Medulla oblongata (tissue), 1 donor: ENCODE measurements at regions not wholly inside any gene's neighbourhood (a gene's known extent, or its start where the extent isn't known, plus 50 kb on each side); places are given as distances from the start of the nearest gene placed in this dataset.
"Not testable (repeated sequence)": the region's sequence is repeated elsewhere in the genome, so short reads cannot be mapped to it uniquely, and the experiment has no call there.

Experiments used
- DNase-seq: peaks from one replicate; pipeline ENCODE4 v3.0.0-alpha.2; 2015; ENCODE audit errors: extremely low spot score

DNA sequence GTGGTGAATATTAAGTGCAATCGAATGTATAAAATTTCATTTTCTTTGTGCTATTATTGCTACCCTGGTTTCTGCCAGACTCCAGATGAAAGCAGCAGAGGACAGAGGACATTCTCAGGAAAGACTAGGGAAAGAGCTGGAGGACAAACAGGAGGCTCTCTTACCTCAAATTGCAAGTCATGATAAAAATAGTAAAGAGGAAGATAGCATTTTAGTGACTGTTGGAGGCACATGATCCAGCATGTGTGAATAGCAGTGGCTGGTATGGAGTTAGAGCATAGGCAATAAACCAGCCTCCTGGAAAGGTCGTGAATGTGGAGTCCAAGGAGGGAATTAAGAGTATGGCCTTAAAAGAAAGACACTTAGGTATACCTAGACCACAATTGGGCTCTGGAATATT lies 1040.0 kb downstream of the STPG2 start:
- no peak for DNase-seq

DNA sequence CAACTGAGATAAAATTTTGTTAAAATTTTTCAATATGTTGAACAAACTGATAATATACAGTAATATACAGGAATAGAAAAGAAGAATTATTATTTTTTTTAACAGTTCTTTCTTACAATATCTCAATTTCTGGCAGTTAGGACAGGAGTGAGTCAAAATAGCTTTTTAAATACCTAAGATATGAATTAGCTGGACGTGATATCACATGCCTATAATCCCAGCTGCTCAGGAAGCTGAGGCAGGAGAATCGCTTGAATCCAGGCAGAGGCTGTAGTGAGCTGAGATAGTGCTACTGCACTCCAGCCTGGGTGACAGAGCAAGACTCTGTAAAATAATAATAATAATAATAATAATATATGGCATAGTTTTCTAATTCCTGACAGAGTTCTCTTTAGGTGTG lies 1039.3 kb downstream of the STPG2 start:
- DNase-seq: no peak

DNA sequence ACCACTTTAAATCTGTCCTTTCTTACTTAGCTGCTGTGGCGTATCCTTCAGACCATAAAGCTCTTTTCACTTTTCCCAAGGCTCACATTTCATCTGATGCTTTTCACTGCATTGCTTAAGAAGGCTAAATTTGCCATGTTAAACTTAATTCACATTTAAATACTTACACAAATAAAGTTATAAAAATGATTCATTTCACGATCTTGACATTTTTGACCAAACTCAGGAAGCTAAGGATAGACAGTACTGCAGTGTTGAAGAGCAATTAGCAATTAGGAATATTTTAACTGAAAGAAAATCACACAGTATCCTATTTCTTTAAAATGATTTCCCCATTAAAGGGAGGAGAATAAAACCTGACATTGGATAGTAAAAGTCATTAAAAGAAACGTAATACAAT lies 1038.6 kb downstream of the STPG2 start:
- DNase-seq: no peak

DNA sequence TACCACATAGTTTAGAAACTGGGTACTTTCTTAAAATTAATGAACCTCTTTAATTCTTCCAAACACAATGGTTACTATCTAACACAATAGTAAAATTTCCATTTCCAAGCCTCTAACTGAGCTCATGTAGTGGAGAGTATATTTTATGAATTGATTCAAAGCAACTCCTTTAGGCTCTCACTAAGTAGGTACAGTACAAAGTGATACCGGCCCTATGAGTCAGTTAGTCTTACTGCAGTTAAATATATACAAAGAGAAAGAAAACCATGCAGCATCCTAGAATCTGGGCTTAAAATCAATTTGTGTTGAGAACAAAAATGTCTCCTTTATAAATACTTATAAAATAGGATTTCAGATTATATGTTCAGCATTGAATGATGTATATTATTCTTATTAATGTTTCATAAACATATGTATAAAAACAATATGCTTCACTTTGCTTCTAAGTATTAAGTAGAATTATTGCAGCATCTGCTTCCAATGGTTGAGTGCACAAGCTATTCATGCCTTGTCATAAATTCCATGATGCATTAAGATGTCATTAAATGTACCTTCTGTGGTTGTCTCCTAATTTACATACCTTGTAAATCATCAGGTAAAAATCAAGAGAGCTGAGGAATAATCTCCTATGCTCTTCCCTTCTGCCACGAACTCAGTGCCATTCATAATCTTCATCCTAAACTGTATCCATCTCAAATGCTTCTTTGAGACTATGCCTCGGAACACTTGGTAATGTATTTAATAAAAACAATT lies 1037.8 kb downstream of the STPG2 start:
- no peak for DNase-seq

DNA sequence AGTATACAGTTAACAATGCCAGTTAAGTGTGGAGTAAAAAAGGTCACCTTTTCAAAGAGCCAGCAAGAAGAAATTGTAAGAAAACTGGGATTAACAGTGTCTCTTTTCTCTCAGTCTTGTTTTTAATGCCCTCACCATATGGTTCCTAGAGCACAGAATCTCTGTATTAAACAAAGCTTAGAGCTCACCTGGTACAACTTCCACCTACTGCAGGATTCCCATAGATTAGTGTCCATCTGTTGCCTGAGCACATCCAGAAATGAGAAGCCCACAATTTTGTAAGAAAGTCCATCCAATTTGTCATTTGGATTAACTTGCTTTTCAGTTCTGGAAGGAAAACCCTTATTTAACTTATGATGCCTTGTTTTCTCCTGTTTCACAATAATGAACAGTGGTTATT lies 1037.1 kb downstream of the STPG2 start:
- no peak for DNase-seq

DNA sequence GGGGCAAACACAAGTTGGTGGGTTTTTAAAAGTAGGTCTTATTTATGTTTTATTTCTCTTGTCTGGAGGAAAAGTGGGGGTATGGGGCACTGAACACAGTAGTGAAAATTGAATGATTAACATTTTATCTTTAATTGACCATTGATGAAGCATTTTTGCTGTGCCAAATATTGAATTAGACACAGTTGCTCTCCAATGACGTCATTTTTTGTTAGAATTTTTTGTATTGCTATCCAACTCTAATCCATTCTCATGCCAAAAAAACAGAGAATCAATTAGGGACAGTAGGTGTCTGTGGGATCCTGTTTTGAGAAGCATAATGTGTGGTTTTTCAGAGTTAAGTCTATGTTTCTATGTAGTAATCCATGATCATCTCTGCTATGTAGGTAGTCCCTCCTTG lies 1032.8 kb downstream of the STPG2 start:
- no peak for DNase-seq

DNA sequence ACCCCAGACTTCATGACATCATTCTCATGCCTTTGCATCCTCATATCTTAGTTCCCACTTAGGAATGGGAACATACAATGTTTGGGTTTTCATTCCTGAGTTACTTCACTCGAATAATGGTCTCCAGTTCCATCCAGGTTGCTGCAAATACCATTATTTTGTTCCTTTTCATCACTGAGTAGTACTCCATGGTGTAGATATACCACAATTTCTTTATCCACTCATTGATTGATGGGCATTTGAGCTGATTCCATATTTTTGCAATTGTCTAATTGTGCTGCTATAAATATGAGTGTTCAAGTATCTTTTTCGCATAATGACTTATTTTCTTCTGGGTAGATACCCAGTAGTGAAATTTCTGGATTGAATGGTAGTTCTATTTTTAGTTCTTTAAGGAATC lies 1026.8 kb downstream of the STPG2 start:
- no peak for DNase-seq

DNA sequence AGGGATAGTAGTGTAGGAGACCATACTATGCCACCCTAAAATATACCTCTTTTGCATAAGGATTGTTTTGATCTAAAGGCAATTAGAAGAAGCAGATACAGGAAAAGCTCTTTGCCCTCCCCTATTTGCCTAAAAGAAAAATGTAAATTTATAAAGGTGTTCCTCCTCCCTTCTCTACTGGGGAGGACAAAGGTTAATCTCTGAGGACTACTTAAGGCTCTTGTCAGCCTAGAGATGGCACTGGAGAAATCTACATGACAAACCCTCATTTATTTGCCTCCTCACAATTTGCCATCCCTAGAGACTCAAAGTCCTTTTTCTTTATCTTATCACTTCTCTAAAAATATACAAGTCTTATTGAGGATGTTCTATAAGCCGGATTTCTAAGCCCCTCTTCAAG lies 1021.8 kb downstream of the STPG2 start:
- no peak for DNase-seq

DNA sequence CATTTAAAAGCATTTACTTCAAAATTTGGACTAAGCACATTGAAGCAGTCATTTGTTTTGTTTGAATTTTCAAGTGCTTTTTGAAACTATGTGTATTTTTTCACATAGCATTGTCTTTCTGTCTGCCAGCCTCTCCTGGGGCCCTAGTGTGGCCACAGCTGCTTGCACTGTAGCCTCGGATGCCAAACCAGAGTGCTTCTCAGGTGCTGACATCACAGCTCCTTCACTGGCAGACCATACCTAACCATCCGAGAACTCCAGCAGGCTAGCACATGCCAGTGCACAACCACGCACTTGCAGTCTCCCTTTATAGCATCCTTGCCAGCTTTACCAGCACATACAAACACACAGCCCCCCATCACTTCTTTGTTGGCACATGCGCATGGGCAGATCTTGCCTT lies 1019.7 kb downstream of the STPG2 start:
- DNase-seq: no peak

DNA sequence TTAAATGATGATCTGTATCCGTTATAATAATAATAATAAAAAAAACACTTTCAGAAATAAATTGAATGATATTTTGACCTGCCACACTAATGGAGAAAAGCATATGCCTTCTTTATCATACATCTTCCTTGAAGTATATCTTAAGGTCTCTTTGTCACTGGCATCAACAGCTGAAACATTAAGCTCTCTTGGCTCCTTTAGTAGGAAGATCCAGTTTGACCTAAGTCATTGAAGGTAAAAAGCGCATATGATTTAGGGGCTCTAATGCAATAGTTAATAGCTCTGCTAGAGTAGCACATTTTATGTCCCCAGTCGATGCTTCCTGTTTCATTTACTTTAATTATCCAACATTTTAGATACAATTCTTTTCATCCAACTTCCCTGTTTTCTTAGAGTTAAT lies 1010.8 kb downstream of the STPG2 start:
- DNase-seq: no peak

DNA sequence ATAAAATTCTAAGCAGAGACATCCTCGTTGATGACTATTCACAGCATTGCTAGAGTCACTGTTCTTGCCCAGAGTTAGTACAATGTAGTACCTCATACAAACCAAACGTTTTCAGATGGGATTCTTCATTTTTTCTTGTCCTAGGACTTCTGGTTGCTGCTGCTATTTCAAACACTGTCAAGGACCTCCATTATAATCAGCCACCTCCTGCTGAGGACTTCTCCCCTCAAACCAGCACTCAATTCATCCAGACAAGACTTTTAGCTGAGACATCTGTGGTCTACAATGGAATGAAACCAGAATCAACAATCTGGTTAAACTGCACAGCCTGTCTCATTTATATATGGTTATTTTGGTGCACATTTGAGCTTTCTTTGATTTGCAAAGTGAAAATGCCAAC lies 1008.8 kb downstream of the STPG2 start:
- no peak for DNase-seq

DNA sequence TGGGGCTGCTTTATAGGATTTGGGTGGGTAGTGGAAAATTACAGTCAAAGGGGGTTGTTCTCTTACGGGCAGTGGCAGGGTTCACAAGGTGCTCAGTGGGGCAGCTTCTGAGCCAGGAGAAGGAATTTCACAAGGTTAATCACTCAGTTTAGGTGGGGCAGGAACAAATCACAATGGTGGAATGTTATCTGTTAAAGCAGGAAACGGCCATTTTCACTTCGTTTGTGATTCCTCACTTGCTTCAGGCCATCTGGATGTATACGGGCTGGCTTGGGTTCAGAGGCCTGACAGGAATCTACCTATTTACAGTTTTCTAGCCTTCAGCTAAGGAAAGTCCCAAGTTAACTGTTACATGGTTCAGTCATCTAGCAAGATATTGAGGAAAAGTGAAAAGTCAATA lies 1003.5 kb downstream of the STPG2 start:
- no peak for DNase-seq

DNA sequence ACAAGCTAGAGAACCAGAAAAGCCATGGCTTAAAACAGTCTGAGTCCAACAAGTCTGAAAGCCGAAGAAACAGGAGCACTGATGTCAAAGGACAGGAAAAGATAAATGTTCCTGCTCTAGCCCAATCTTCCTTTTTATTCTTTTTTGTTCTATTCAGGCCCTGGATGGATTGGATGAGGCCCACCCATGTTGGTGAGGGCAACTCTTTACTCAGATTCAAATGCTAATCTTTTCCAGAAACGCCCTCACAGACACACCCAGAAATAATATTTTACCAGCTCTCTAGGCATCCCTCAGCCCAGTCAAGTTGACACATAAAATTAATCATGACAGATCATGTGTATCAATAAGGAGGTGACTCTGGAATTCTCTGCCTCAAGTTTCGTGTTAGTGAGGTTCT lies 1002.7 kb downstream of the STPG2 start:
- DNase-seq: no peak

DNA sequence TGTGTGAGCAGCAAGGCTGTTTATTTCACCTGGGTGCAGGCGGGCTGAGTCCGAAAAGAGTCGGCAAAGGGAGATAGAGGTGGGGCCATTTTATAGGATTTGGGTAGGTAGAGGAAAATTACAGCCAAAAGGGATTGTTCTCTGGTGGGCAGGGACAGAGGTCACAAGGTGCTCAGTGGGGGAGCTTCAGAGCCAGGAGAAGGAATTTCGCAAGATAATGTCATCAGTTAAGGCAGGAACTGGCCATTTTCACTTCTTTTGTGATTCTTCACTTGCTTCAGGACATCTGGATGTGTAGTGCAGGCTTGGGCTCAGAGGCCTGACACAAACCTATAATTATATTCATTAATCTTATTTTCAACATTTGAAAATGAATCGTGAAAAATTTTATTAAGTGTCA lies 1001.9 kb downstream of the STPG2 start:
- not testable (repeated sequence) for DNase-seq

DNA sequence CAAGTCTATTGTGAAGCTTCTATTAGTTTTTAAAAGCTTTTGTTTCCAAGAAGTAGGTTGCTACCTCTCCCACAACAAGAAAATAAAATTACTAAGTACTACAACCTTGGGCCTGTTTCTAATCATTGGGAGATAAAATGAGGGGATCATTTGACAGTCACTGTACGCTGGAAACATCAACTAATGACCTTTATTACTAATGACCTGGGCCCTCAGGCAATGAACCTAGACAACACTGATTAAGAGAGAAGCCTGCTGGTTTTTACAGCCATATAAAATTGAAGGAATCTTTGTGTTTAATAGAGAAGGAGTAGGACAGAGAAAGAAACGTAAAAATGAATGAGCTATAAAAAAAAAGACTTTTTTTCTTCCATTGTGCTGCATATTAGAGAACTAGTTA lies 1000.9 kb downstream of the STPG2 start:
- no peak for DNase-seq

DNA sequence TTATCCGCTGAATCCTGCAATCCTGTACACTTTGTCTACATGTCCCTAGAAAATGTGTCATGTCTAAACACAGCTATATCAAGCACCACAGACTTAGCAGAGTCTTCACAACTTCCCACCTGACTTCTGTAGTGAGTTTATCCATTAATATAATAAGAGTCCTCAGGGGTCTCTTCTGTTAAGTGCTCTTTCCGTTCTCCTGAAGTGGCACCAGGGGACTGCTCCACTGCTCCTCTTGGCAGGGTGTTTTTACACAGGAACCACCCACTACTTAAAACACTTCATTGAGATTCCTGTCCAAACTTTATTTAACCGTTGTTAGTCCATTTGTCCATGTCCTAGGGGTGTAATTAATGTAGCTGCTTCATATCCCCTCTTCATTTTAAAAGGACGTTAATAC lies 1000.4 kb downstream of the STPG2 start:
- no peak for DNase-seq

DNA sequence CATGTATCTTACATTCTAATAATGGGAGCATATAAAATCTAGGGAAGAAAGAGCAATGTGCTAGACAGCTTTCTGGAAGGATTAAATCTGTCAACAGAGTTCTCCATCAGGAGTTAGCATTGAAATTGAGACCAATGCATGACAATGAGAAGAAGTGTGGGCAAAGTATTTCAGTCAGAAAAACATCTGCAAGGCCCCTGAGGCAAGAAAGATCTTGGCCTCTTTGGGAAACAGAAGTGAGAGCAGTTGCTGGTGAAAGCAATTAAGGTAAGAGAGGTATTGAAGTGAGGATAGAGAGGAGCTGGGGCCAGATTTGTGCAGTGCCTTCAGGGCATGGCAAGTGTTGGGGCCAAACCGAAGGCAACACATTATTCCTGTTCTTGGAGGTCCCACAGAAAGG lies 999.1 kb downstream of the STPG2 start:
- DNase-seq: no peak

DNA sequence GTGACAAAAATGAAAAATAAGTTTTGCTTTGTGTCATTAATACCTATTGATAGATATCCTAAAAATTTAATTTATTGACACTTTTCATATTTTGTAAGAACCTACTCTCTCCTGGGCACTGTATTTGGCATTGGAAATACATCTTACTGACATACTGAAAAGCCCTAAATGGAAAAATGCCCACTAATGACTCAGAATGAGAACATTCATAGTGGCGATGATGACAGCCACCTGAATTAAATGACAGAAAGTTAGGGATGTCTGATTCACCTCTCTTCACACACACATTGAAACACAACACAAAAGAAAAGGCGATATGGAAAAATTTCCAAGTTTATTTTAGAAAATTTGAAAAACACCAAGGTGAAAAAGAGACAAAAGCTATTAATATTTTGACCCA lies 992.3 kb downstream of the STPG2 start:
- DNase-seq: no peak

DNA sequence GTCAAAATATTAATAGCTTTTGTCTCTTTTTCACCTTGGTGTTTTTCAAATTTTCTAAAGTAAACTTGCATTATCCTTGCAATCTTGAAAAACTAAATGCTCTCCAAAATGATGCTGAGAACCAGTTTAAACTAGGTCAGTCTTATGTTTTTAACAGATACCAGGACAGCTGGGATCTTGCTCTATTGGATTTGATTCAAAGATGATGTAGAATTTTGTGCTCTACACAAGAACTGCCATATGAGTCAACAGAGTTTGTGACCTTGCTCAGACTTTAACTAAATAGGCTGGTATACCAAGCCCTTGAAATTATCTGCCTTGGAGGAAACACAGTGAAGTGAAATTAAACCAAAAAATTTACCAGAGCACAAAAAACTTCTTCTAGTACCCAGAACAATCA lies 991.1 kb downstream of the STPG2 start:
- no peak for DNase-seq

DNA sequence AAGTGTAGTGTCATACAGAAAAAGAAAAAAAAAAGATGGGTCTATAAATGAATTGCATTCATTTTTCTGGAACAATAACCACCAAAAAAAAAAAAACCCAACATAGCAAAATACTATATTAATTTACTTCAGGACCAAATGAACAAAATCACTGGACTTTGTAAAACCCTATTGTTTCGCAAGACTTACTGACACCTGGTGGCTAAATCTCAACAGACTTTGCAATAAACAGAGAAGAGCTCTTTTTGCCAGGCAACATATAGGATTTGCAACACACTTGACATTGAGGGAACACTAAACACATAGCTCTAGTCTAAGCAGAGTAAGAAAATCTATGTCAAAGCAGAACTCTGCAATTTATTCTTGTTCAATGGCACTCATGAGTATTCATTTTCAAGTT lies 990.2 kb downstream of the STPG2 start:
- peak; percentile 6 for DNase-seq

DNA sequence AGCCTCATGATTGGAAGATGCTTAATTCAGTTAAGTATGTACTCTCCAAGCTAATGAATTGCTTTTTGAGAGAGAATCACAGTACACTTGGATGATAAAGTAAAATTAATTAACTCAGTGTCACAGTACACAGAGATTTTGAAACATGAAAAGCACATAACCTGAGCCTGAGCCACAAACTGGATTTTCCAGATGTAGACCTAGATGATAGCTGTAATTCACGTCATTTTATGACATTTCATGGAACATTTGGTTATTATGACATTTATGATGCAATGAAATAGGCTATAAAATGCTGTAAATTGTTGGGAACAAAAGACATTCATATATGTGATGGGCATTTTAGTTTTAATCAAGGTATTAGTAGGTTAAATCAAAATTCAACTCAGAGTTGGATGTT lies 983.7 kb downstream of the STPG2 start:
- no peak for DNase-seq

DNA sequence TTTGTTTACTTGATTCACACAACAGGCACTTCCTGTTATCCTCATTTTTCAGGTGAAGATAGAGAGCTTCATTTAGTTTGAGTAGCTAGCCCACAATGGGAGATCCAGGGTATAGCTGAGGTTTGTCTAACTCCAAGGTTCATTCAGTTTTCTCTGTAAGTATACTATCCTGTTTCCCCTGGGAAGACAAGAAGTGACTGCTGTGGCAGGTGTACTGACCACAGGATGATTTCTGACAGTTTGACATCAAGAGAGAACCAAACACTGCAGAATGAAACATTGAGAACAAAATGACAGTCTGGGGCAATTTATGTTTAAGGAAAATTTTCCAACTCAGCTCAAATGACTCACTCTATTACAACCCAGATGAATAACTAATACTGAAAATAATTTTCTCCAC lies 958.0 kb downstream of the STPG2 start:
- no peak for DNase-seq

DNA sequence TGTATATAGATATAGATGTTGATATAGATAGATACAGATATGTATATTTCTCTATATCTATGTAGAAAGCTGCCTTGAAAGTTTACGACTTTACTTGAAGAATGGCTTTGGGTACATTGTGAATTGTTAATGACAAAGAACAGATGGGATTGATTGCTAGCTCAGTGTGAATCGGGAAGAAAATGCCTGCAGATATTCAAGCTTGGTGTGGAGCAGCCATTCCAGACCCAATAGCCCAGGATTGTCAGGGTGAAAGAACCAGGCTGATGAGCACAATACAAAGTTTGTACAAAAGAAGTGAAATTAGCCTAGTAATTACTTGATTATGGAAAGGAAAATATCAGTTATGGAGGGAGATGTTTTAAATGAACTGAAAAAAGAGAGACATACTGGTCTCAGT lies 946.2 kb downstream of the STPG2 start:
- DNase-seq: no peak

DNA sequence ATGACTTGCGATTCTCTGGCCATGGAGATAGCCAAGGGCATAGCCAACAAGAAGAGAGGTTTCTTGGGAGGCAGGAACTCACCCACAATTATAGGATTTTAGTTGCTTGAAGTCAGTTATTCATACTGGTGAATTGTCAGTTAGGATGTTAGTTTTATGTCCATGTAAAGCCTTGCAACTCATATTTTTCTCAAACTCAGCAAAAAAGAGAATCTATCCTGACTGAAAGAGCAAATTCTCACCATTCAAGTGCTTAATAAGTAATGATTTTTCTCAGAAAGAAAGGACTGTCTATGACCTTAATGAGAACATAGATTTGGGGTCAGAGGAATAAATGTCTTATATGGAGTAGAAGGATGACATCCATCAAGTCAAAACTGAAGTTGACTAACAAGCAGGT lies 934.5 kb downstream of the STPG2 start:
- no peak for DNase-seq
